ENCODE measurements at regions not wholly inside any gene's neighbourhood (a gene's known extent, or its start where the extent isn't known, plus 50 kb on each side); places are given as distances from the start of the nearest gene placed in this dataset.

- DNase-seq (ENCODE audit: extremely low spot score, unreplicated experiment) = no peak
- no peaks in the 10 kb centered on the region for H3K36me3 Mint-ChIP-seq
Observed at GRCh38 chr2:5937851-5938565, 245.8 kb downstream of the SOX11 start.

GRCh38 chr2:5938566-5938896, 246.3 kb downstream of the SOX11 start:
- Mint-ChIP-seq H3K4me3 (peak overlapping the region; percentile 31), H3K9me3 (peaks cover 5% of the 10 kb centered on the region), H3K27me3 (peaks cover 10% of the 10 kb centered on the region), H3K27ac (no peak overlapping the region), H3K36me3 (no peaks in the 10 kb centered on the region), H3K4me1 (ENCODE audit: unreplicated experiment) (peaks cover 21% of the 10 kb centered on the region)
- TF ChIP-seq CTCF (conservative IDR thresholded peaks at IDR 0.05) = no peak
- no peak for DNase-seq (ENCODE audit: extremely low spot score, unreplicated experiment)

More at GRCh38 chr2:5937851-5938565, 245.8 kb downstream of the SOX11 start:
- Mint-ChIP-seq H3K27me3 (peaks cover 8% of the 10 kb centered on the region), H3K9me3 (peaks cover 2% of the 10 kb centered on the region), H3K27ac (no peak overlapping the region), H3K4me3 (no peak overlapping the region), H3K4me1 (ENCODE audit: unreplicated experiment) (peaks cover 16% of the 10 kb centered on the region)
- TF ChIP-seq CTCF (conservative IDR thresholded peaks at IDR 0.05) = no peak

- H3K27ac Mint-ChIP-seq = no peak overlapping the region
Observed at GRCh38 chr2:5939553-5939952, 247.4 kb downstream of the SOX11 start.

GRCh38 chr2:5940596-5941535, 248.7 kb downstream of the SOX11 start:
- Mint-ChIP-seq H3K4me3 (no peak overlapping the region), H3K27me3 (peaks cover 7% of the 10 kb centered on the region), H3K36me3 (no peaks in the 10 kb centered on the region), H3K27ac (no peak overlapping the region), H3K9me3 (peaks cover 5% of the 10 kb centered on the region), H3K4me1 (ENCODE audit: unreplicated experiment) (peaks cover 21% of the 10 kb centered on the region)
- TF ChIP-seq CTCF (conservative IDR thresholded peaks at IDR 0.05) = no peak
- DNase-seq (ENCODE audit: extremely low spot score, unreplicated experiment) = no peak

More at GRCh38 chr2:5939553-5939952, 247.4 kb downstream of the SOX11 start:
- Mint-ChIP-seq H3K4me1 (ENCODE audit: unreplicated experiment) (peaks cover 21% of the 10 kb centered on the region), H3K27me3 (peaks cover 7% of the 10 kb centered on the region), H3K4me3 (no peak overlapping the region), H3K36me3 (no peaks in the 10 kb centered on the region), H3K9me3 (peaks cover 5% of the 10 kb centered on the region)
- DNase-seq (ENCODE audit: extremely low spot score, unreplicated experiment) = no peak
- no peak for TF ChIP-seq CTCF (conservative IDR thresholded peaks at IDR 0.05)

GRCh38 chr2:5942204-5942603, 250.0 kb downstream of the SOX11 start:
- H3K36me3 Mint-ChIP-seq = no peaks in the 10 kb centered on the region
- peaks cover 5% of the 10 kb centered on the region for H3K9me3 Mint-ChIP-seq
- no peak overlapping the region for H3K27ac Mint-ChIP-seq
- no peak overlapping the region for H3K4me3 Mint-ChIP-seq
- H3K4me1 Mint-ChIP-seq (ENCODE audit: unreplicated experiment) = peaks cover 17% of the 10 kb centered on the region
- no peak for TF ChIP-seq CTCF (conservative IDR thresholded peaks at IDR 0.05)
- DNase-seq (ENCODE audit: extremely low spot score, unreplicated experiment) = no peak
- peaks cover 4% of the 10 kb centered on the region for H3K27me3 Mint-ChIP-seq

All from type B pancreatic cell (in vitro differentiated cells).